ENCODE measurements at regions not wholly inside any gene's neighbourhood (a gene's known extent, or its start where the extent isn't known, plus 50 kb on each side); places are given as distances from the start of the nearest gene placed in this dataset.

- Mint-ChIP-seq H3K27ac (no peak overlapping the region), H3K4me3 (no peak overlapping the region), H3K27me3 (no peaks in the 10 kb centered on the region), H3K4me1 (peaks cover 7 to 13% (median 7%) of the 10 kb centered on the region in 3 donors), H3K9me3 (no peaks in the 10 kb centered on the region), H3K36me3 (peaks cover 2% of the 10 kb centered on the region)
These were observed 57.3 kb upstream of the CREB1 start for GRCh38 chr2:207472343-207473048.

- no peaks in the 10 kb centered on the region for H3K9me3 Mint-ChIP-seq
- peaks cover 5 to 13% (median 7%) of the 10 kb centered on the region in 3 donors for H3K4me1 Mint-ChIP-seq
- no peak overlapping the region for H3K4me3 Mint-ChIP-seq
- peaks cover 2% of the 10 kb centered on the region for H3K36me3 Mint-ChIP-seq
- no peaks in the 10 kb centered on the region for H3K27me3 Mint-ChIP-seq
- H3K27ac Mint-ChIP-seq = no peak overlapping the region
These were observed 56.5 kb upstream of the CREB1 start for GRCh38 chr2:207473049-207473930.

- peak overlapping the region in 1 of 4 donors; percentile 5 for H3K4me3 Mint-ChIP-seq
These were observed 55.9 kb upstream of the CREB1 start for GRCh38 chr2:207473931-207474235.

GRCh38 chr2:207474863-207475485 lies 54.8 kb upstream of the CREB1 start:
- Mint-ChIP-seq H3K4me1 (peaks cover 5 to 13% (median 7%) of the 10 kb centered on the region in 3 donors), H3K27ac (no peak overlapping the region), H3K9me3 (no peaks in the 10 kb centered on the region), H3K4me3 (peak overlapping the region in 1 of 4 donors; percentile 67), H3K36me3 (peaks cover 2% of the 10 kb centered on the region), H3K27me3 (no peaks in the 10 kb centered on the region)

More at GRCh38 chr2:207473931-207474235, 55.9 kb upstream of the CREB1 start:
- Mint-ChIP-seq H3K4me1 (peaks cover 5 to 13% (median 7%) of the 10 kb centered on the region in 3 donors), H3K27ac (no peak overlapping the region), H3K9me3 (no peaks in the 10 kb centered on the region), H3K27me3 (no peaks in the 10 kb centered on the region), H3K36me3 (peaks cover 2% of the 10 kb centered on the region)

GRCh38 chr2:207475546-207475945 lies 54.2 kb upstream of the CREB1 start:
- Mint-ChIP-seq H3K4me1 (peaks cover 5 to 13% (median 7%) of the 10 kb centered on the region in 3 donors), H3K4me3 (no peak overlapping the region), H3K27ac (peak overlapping the region in 1 of 3 donors; percentile 23), H3K27me3 (no peaks in the 10 kb centered on the region), H3K36me3 (peaks cover 2% of the 10 kb centered on the region), H3K9me3 (no peaks in the 10 kb centered on the region)

- Mint-ChIP-seq H3K27ac (no peak overlapping the region), H3K9me3 (no peaks in the 10 kb centered on the region), H3K27me3 (no peaks in the 10 kb centered on the region), H3K36me3 (peaks cover 2% of the 10 kb centered on the region), H3K4me3 (no peak overlapping the region), H3K4me1 (peaks cover 5 to 12% (median 10%) of the 10 kb centered on the region in 3 donors)
These were observed 51.9 kb upstream of the CREB1 start for GRCh38 chr2:207477896-207478295.

- H3K27me3 Mint-ChIP-seq = no peaks in the 10 kb centered on the region
- H3K4me1 Mint-ChIP-seq = peaks cover 5 to 10% (median 9%) of the 10 kb centered on the region in 3 donors
- no peak overlapping the region for H3K27ac Mint-ChIP-seq
- H3K36me3 Mint-ChIP-seq = peaks cover 2% of the 10 kb centered on the region
- H3K4me3 Mint-ChIP-seq = no peak overlapping the region
- no peaks in the 10 kb centered on the region for H3K9me3 Mint-ChIP-seq
These were observed 51.2 kb upstream of the CREB1 start for GRCh38 chr2:207478572-207478971.

GRCh38 chr2:207479198-207479785 lies 50.5 kb upstream of the CREB1 start:
- no peaks in the 10 kb centered on the region for H3K27me3 Mint-ChIP-seq
- peaks cover 5 to 14% (median 12%) of the 10 kb centered on the region in 3 donors for H3K4me1 Mint-ChIP-seq
- no peaks in the 10 kb centered on the region for H3K9me3 Mint-ChIP-seq
- no peak overlapping the region for H3K27ac Mint-ChIP-seq
- H3K36me3 Mint-ChIP-seq = peaks cover 2% of the 10 kb centered on the region
- H3K4me3 Mint-ChIP-seq = no peak overlapping the region

Data from IgD-negative memory B cell (primary cell).